ENCODE measurements at regions not wholly inside any gene's neighbourhood (a gene's known extent, or its start where the extent isn't known, plus 50 kb on each side); places are given as distances from the start of the nearest gene placed in this dataset.

GRCh38 chr2:120852200-120852815, 116.6 kb downstream of the GLI2 start:
- DNase-seq (ENCODE audit: low spot score): no peak

- DNase-seq (ENCODE audit: low spot score): no peak
Observed at GRCh38 chr2:120853306-120854013, 117.8 kb downstream of the GLI2 start.

- DNase-seq (ENCODE audit: low spot score): no peak
Observed at GRCh38 chr2:120854014-120854620, 118.4 kb downstream of the GLI2 start.

- DNase-seq (ENCODE audit: low spot score): no peak
Observed at GRCh38 chr2:120854766-120855530, 119.3 kb downstream of the GLI2 start.

GRCh38 chr2:120855855-120856405, 120.3 kb downstream of the GLI2 start:
- DNase-seq (ENCODE audit: low spot score): no peak

- DNase-seq (ENCODE audit: low spot score): no peak
Observed at GRCh38 chr2:120856421-120856862, 120.8 kb downstream of the GLI2 start.

GRCh38 chr2:120857422-120857821, 121.8 kb downstream of the GLI2 start:
- no peak for DNase-seq (ENCODE audit: low spot score)

- DNase-seq (ENCODE audit: low spot score): no peak
Observed at GRCh38 chr2:120857931-120858330, 122.3 kb downstream of the GLI2 start.

GRCh38 chr2:120858361-120859106, 122.9 kb downstream of the GLI2 start:
- DNase-seq (ENCODE audit: low spot score): no peak

- DNase-seq (ENCODE audit: low spot score): no peak
Observed at GRCh38 chr2:120859128-120859527, 123.5 kb downstream of the GLI2 start.

GRCh38 chr2:120859814-120860578, 124.3 kb downstream of the GLI2 start:
- no peak for DNase-seq (ENCODE audit: low spot score)

GRCh38 chr2:120860579-120860922, 124.9 kb downstream of the GLI2 start:
- DNase-seq (ENCODE audit: low spot score): no peak

GRCh38 chr2:120861191-120861575, 125.5 kb downstream of the GLI2 start:
- DNase-seq (ENCODE audit: low spot score): no peak

- DNase-seq (ENCODE audit: low spot score): no peak
Observed at GRCh38 chr2:120861576-120862191, 126.0 kb downstream of the GLI2 start.

GRCh38 chr2:120862201-120863060, 126.8 kb downstream of the GLI2 start:
- no peak for DNase-seq (ENCODE audit: low spot score)

- DNase-seq (ENCODE audit: low spot score): no peak
Observed at GRCh38 chr2:120863146-120863545, 127.5 kb downstream of the GLI2 start.

- DNase-seq (ENCODE audit: low spot score): no peak
Observed at GRCh38 chr2:120863661-120864320, 128.1 kb downstream of the GLI2 start.

GRCh38 chr2:120864981-120865380, 129.3 kb downstream of the GLI2 start:
- no peak for DNase-seq (ENCODE audit: low spot score)

- DNase-seq (ENCODE audit: low spot score): no peak
Observed at GRCh38 chr2:120865656-120866055, 130.0 kb downstream of the GLI2 start.

Data from mucosa of gallbladder (tissue), 1 donor.